ENCODE measurements at regions not wholly inside any gene's neighbourhood (a gene's known extent, or its start where the extent isn't known, plus 50 kb on each side); places are given as distances from the start of the nearest gene placed in this dataset.

- H3K14ac ChIP-seq (ENCODE audit: insufficient read depth, low read length) = no peak overlapping the region
- no peak overlapping the region for H3K27ac ChIP-seq (ENCODE audit: insufficient read length, low read depth, low read length)
- H3K56ac ChIP-seq (ENCODE audit: insufficient read length, low read depth, low read length) = no peak overlapping the region
- no peak overlapping the region for H2BK20ac ChIP-seq (ENCODE audit: low read depth, low read length, poor library complexity, severe bottlenecking)
- no peak overlapping the region for H3K9ac ChIP-seq (ENCODE audit: extremely low read depth, insufficient read length, low read length)
- H3K23ac ChIP-seq (ENCODE audit: insufficient read length, low read depth, low read length) = no peak overlapping the region
- DNase-seq = no peak
- no peak overlapping the region for H2BK5ac ChIP-seq (ENCODE audit: insufficient read length, low read length)
- WGBS (ENCODE audit: extremely low coverage, insufficient read length, low lambda C conversion rate) = no CpG with 5 or more reads among the region's 4 CpGs
- H3K23me2 ChIP-seq (ENCODE audit: insufficient read length, low read depth, low read length, poor library complexity, severe bottlenecking) = no peaks in the 10 kb centered on the region
- no peaks in the 10 kb centered on the region for H3K27me3 ChIP-seq (ENCODE audit: insufficient read depth, low read length)
- Mint-ChIP-seq H3K9me3 (no peaks in the 10 kb centered on the region), H3K27ac (peak overlapping the region in 1 of 3 experiments; percentile 80; a peak in 2 of 7 replicates), H3K27me3 (ENCODE audit: low read depth) (no peaks in the 10 kb centered on the region), H3K36me3 (ENCODE audit: insufficient read depth in 1 of 3, low read depth in 3 of 3) (no peaks in the 10 kb centered on the region), H3K4me1 (peaks cover 21 to 22% of the 10 kb centered on the region in 2 experiments), H3K4me3 (no peak overlapping the region)
- H2AK5ac ChIP-seq (ENCODE audit: insufficient read length, low read length) = no peak overlapping the region
- H3K4ac ChIP-seq (ENCODE audit: low read depth, low read length) = no peak overlapping the region
- no peak overlapping the region for H2BK120ac ChIP-seq (ENCODE audit: low read depth, low read length, poor library complexity, severe bottlenecking)
- H2BK12ac ChIP-seq (ENCODE audit: insufficient read length, low read depth, low read length) = no peak overlapping the region
- no peak overlapping the region for H3K4me2 ChIP-seq (ENCODE audit: insufficient read depth, insufficient read length, low read length)
- peaks cover 7% of the 10 kb centered on the region; the same call in 1 of the 2 replicates for H3K4me1 ChIP-seq (ENCODE audit: insufficient read depth, low read length)
- no peak overlapping the region for H4K8ac ChIP-seq (replicated peaks; ENCODE audit: insufficient read length, low read depth, low read length)
- H3K18ac ChIP-seq (ENCODE audit: insufficient read length, low read depth, low read length) = no peak overlapping the region
- H4K91ac ChIP-seq (ENCODE audit: insufficient read length, low read depth, low read length) = no peak overlapping the region
- H4K5ac ChIP-seq (ENCODE audit: insufficient read length, low read depth, low read length) = no peak overlapping the region
- H2BK15ac ChIP-seq (ENCODE audit: low read depth, low read length) = no peak overlapping the region
- H2AFZ ChIP-seq (ENCODE audit: low read length) = no peak overlapping the region
- H3K9me3 ChIP-seq (ENCODE audit: control insufficient read depth, low read depth, low read length) = no peaks in the 10 kb centered on the region
- H3K79me2 ChIP-seq (ENCODE audit: insufficient read depth, low read length) = no peaks in the 10 kb centered on the region
- H3K79me1 ChIP-seq (ENCODE audit: insufficient read depth, low read depth, low read length, poor library complexity, severe bottlenecking) = no peaks in the 10 kb centered on the region
- no peak for TF ChIP-seq CTCF (conservative IDR thresholded peaks at IDR 0.05)
- H3T11ph ChIP-seq (ENCODE audit: low read length) = no peak overlapping the region
- H4K20me1 ChIP-seq (ENCODE audit: control insufficient read depth, insufficient read depth, insufficient read length) = no peaks in the 10 kb centered on the region
These were observed 152.9 kb upstream of the NFIB start for GRCh38 chr9:14466828-14467227.
